GM23248 (cell line): ENCODE measurements at regions not wholly inside any gene's neighbourhood (a gene's known extent, or its start where the extent isn't known, plus 50 kb on each side); places are given as distances from the start of the nearest gene placed in this dataset.

ENCODE experiments used
- EZH2 ChIP-seq: fragments of 200-600 bp; sonication (generic); IDR thresholded peaks from 2 replicates; pipeline ENCODE4 v1.6.1; 2018; ENCODE audit warnings: antibody characterized with exemption, mild to moderate bottlenecking; ENCODE audit not compliant: insufficient read depth, poor library complexity, severe bottlenecking
- EZH2phosphoT487 ChIP-seq: fragments of 200-600 bp; sonication (generic); IDR thresholded peaks from 2 replicates; pipeline ENCODE4 v1.6.1; 2018; ENCODE audit warnings: antibody characterized with exemption, moderate library complexity, mild to moderate bottlenecking, low read depth; ENCODE audit not compliant: insufficient read depth

DNA sequence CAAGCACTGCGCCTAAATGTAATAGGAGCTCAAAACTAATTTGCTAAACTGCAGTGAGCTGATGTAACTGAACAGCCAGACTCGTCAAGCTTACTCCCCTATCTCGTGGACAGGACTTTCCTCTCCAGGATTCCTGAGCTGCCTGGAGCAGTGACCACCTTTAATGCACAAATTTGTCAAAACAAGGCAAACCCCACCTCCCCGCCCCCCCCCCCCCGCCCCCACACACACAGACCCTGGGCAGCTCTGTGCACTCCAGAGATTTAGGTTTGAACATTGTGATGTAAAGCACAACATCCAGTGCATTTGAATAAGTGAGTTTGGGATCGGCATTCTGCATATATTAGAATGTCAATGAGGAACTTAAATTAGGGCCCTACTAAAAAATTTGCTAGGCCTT is 77.7 kb upstream of the DHX15 start:
- TF ChIP-seq EZH2phosphoT487 (no peak), EZH2 (no peak)
